ENCODE measurements at regions not wholly inside any gene's neighbourhood (a gene's known extent, or its start where the extent isn't known, plus 50 kb on each side); places are given as distances from the start of the nearest gene placed in this dataset.

GRCh38 chr7:67573639-67574038 lies 577.0 kb downstream of the TYW1 start:
- Histone ChIP-seq H3K9ac (ENCODE audit: low read depth, low read length) (no peak overlapping the region), H3K27me3 (ENCODE audit: insufficient read depth, low read length) (no peaks in the 10 kb centered on the region), H3K27ac (ENCODE audit: low read length) (no peak overlapping the region), H3K4me3 (ENCODE audit: low read length) (no peak overlapping the region), H3K36me3 (ENCODE audit: insufficient read depth, low read depth, low read length) (no peaks in the 10 kb centered on the region), H3K9me3 (ENCODE audit: insufficient read depth, low read depth, low read length) (peaks cover 4% of the 10 kb centered on the region; the same call in 1 of the 2 replicates), H3K4me1 (ENCODE audit: insufficient read depth, low read length) (no peaks in the 10 kb centered on the region)

- H3K36me3 ChIP-seq (ENCODE audit: insufficient read depth, low read depth, low read length): no peaks in the 10 kb centered on the region
- no peaks in the 10 kb centered on the region for H3K4me1 ChIP-seq (ENCODE audit: insufficient read depth, low read length)
- H3K9me3 ChIP-seq (ENCODE audit: insufficient read depth, low read depth, low read length): no peaks in the 10 kb centered on the region; the same call in none of the 2 replicates
Observed at GRCh38 chr7:67588631-67589030, 592.0 kb downstream of the TYW1 start.

GRCh38 chr7:67589183-67589582 lies 592.5 kb downstream of the TYW1 start:
- Histone ChIP-seq H3K4me1 (ENCODE audit: insufficient read depth, low read length) (no peaks in the 10 kb centered on the region), H3K36me3 (ENCODE audit: insufficient read depth, low read depth, low read length) (no peaks in the 10 kb centered on the region), H3K9me3 (ENCODE audit: insufficient read depth, low read depth, low read length) (no peaks in the 10 kb centered on the region; the same call in 1 of the 2 replicates), H3K27ac (ENCODE audit: low read length) (no peak overlapping the region), H3K27me3 (ENCODE audit: insufficient read depth, low read length) (no peaks in the 10 kb centered on the region), H3K9ac (ENCODE audit: low read depth, low read length) (no peak overlapping the region), H3K4me3 (ENCODE audit: low read length) (no peak overlapping the region)

More at GRCh38 chr7:67588631-67589030, 592.0 kb downstream of the TYW1 start:
- no peak overlapping the region for H3K27ac ChIP-seq (ENCODE audit: low read length)
- no peak overlapping the region for H3K4me3 ChIP-seq (ENCODE audit: low read length)
- no peak overlapping the region for H3K9ac ChIP-seq (ENCODE audit: low read depth, low read length)
- H3K27me3 ChIP-seq (ENCODE audit: insufficient read depth, low read length): no peaks in the 10 kb centered on the region

GRCh38 chr7:67590649-67591048 lies 594.0 kb downstream of the TYW1 start:
- Histone ChIP-seq H3K4me3 (ENCODE audit: low read length) (no peak overlapping the region), H3K4me1 (ENCODE audit: insufficient read depth, low read length) (no peaks in the 10 kb centered on the region), H3K36me3 (ENCODE audit: insufficient read depth, low read depth, low read length) (no peaks in the 10 kb centered on the region), H3K9ac (ENCODE audit: low read depth, low read length) (no peak overlapping the region), H3K27me3 (ENCODE audit: insufficient read depth, low read length) (no peaks in the 10 kb centered on the region), H3K9me3 (ENCODE audit: insufficient read depth, low read depth, low read length) (no peaks in the 10 kb centered on the region), H3K27ac (ENCODE audit: low read length) (no peak overlapping the region)

- H3K27ac ChIP-seq (ENCODE audit: low read length): no peak overlapping the region
- H3K4me1 ChIP-seq (ENCODE audit: insufficient read depth, low read length): no peaks in the 10 kb centered on the region
- no peaks in the 10 kb centered on the region for H3K9me3 ChIP-seq (ENCODE audit: insufficient read depth, low read depth, low read length)
- H3K36me3 ChIP-seq (ENCODE audit: insufficient read depth, low read depth, low read length): no peaks in the 10 kb centered on the region
- H3K9ac ChIP-seq (ENCODE audit: low read depth, low read length): no peak overlapping the region
- H3K4me3 ChIP-seq (ENCODE audit: low read length): no peak overlapping the region
- H3K27me3 ChIP-seq (ENCODE audit: insufficient read depth, low read length): no peaks in the 10 kb centered on the region
Observed at GRCh38 chr7:67593794-67594193, 597.2 kb downstream of the TYW1 start.

GRCh38 chr7:67595431-67596180 lies 599.0 kb downstream of the TYW1 start:
- Histone ChIP-seq H3K27me3 (ENCODE audit: insufficient read depth, low read length) (no peaks in the 10 kb centered on the region), H3K9ac (ENCODE audit: low read depth, low read length) (no peak overlapping the region), H3K36me3 (ENCODE audit: insufficient read depth, low read depth, low read length) (no peaks in the 10 kb centered on the region), H3K4me1 (ENCODE audit: insufficient read depth, low read length) (no peaks in the 10 kb centered on the region), H3K4me3 (ENCODE audit: low read length) (no peak overlapping the region), H3K9me3 (ENCODE audit: insufficient read depth, low read depth, low read length) (no peaks in the 10 kb centered on the region), H3K27ac (ENCODE audit: low read length) (no peak overlapping the region)

- no peaks in the 10 kb centered on the region for H3K27me3 ChIP-seq (ENCODE audit: insufficient read depth, low read length)
- no peak overlapping the region for H3K4me3 ChIP-seq (ENCODE audit: low read length)
- no peaks in the 10 kb centered on the region for H3K36me3 ChIP-seq (ENCODE audit: insufficient read depth, low read depth, low read length)
- H3K27ac ChIP-seq (ENCODE audit: low read length): no peak overlapping the region
- no peaks in the 10 kb centered on the region for H3K4me1 ChIP-seq (ENCODE audit: insufficient read depth, low read length)
- no peaks in the 10 kb centered on the region for H3K9me3 ChIP-seq (ENCODE audit: insufficient read depth, low read depth, low read length)
- H3K9ac ChIP-seq (ENCODE audit: low read depth, low read length): no peak overlapping the region
Observed at GRCh38 chr7:67597161-67597560, 600.5 kb downstream of the TYW1 start.

GRCh38 chr7:67598469-67598868 lies 601.8 kb downstream of the TYW1 start:
- no peaks in the 10 kb centered on the region for H3K4me1 ChIP-seq (ENCODE audit: insufficient read depth, low read length)
- H3K9ac ChIP-seq (ENCODE audit: low read depth, low read length): no peak overlapping the region
- H3K4me3 ChIP-seq (ENCODE audit: low read length): no peak overlapping the region
- no peaks in the 10 kb centered on the region for H3K36me3 ChIP-seq (ENCODE audit: insufficient read depth, low read depth, low read length)
- H3K27ac ChIP-seq (ENCODE audit: low read length): no peak overlapping the region
- H3K9me3 ChIP-seq (ENCODE audit: insufficient read depth, low read depth, low read length): no peaks in the 10 kb centered on the region
- H3K27me3 ChIP-seq (ENCODE audit: insufficient read depth, low read length): no peaks in the 10 kb centered on the region

GRCh38 chr7:67599331-67600062 lies 602.9 kb downstream of the TYW1 start:
- no peak overlapping the region for H3K4me3 ChIP-seq (ENCODE audit: low read length)
- no peak overlapping the region for H3K27ac ChIP-seq (ENCODE audit: low read length)
- no peaks in the 10 kb centered on the region for H3K9me3 ChIP-seq (ENCODE audit: insufficient read depth, low read depth, low read length)
- H3K27me3 ChIP-seq (ENCODE audit: insufficient read depth, low read length): no peaks in the 10 kb centered on the region
- H3K36me3 ChIP-seq (ENCODE audit: insufficient read depth, low read depth, low read length): no peaks in the 10 kb centered on the region
- H3K9ac ChIP-seq (ENCODE audit: low read depth, low read length): no peak overlapping the region
- H3K4me1 ChIP-seq (ENCODE audit: insufficient read depth, low read length): no peaks in the 10 kb centered on the region

GRCh38 chr7:67602246-67602887 lies 605.7 kb downstream of the TYW1 start:
- H3K9ac ChIP-seq (ENCODE audit: low read depth, low read length): no peak overlapping the region
- no peak overlapping the region for H3K27ac ChIP-seq (ENCODE audit: low read length)
- H3K9me3 ChIP-seq (ENCODE audit: insufficient read depth, low read depth, low read length): no peaks in the 10 kb centered on the region
- H3K36me3 ChIP-seq (ENCODE audit: insufficient read depth, low read depth, low read length): no peaks in the 10 kb centered on the region
- no peaks in the 10 kb centered on the region for H3K4me1 ChIP-seq (ENCODE audit: insufficient read depth, low read length)
- H3K27me3 ChIP-seq (ENCODE audit: insufficient read depth, low read length): no peaks in the 10 kb centered on the region
- H3K4me3 ChIP-seq (ENCODE audit: low read length): no peak overlapping the region

GRCh38 chr7:67604461-67605386 lies 608.1 kb downstream of the TYW1 start:
- Histone ChIP-seq H3K27me3 (ENCODE audit: insufficient read depth, low read length) (no peaks in the 10 kb centered on the region), H3K9ac (ENCODE audit: low read depth, low read length) (no peak overlapping the region), H3K36me3 (ENCODE audit: insufficient read depth, low read depth, low read length) (no peaks in the 10 kb centered on the region)

More at GRCh38 chr7:67604461-67605386, 608.1 kb downstream of the TYW1 start:
- no peaks in the 10 kb centered on the region for H3K9me3 ChIP-seq (ENCODE audit: insufficient read depth, low read depth, low read length)
- H3K27ac ChIP-seq (ENCODE audit: low read length): no peak overlapping the region
- H3K4me1 ChIP-seq (ENCODE audit: insufficient read depth, low read length): peaks cover 5% of the 10 kb centered on the region; the same call in 1 of the 2 replicates
- no peak overlapping the region for H3K4me3 ChIP-seq (ENCODE audit: low read length)

Measured in iPS-20b (cell line).